NT2/D1 (cell line): ENCODE measurements at regions not wholly inside any gene's neighbourhood (a gene's known extent, or its start where the extent isn't known, plus 50 kb on each side); places are given as distances from the start of the nearest gene placed in this dataset.

Experiments used
- DNase-seq: peaks from one replicate; pipeline ENCODE4 v3.0.0-alpha.2; 2011; ENCODE audit warnings: low read depth, low spot score
- H3K27me3 ChIP-seq: 2 replicates; pipeline ENCODE4 v1.6.0; 2011; ENCODE audit warnings: mild to moderate bottlenecking; ENCODE audit not compliant: insufficient read length, insufficient read depth
- H3K36me3 ChIP-seq: 2 replicates; pipeline ENCODE4 v1.6.1; 2011; ENCODE audit warnings: mild to moderate bottlenecking, low read length, mixed read lengths; ENCODE audit not compliant: insufficient read depth, insufficient read length
- H3K4me1 ChIP-seq: 2 replicates; pipeline ENCODE4 v1.5.1; 2011; ENCODE audit not compliant: insufficient read depth, insufficient read length
- H3K4me3 ChIP-seq: 2 replicates; pipeline ENCODE4 v1.5.1; 2011; ENCODE audit warnings: low read depth; ENCODE audit not compliant: insufficient read length
- H3K9ac ChIP-seq: 2 replicates; pipeline ENCODE4 v1.6.0; 2011; ENCODE audit warnings: low read depth; ENCODE audit not compliant: insufficient read length
- H3K9me3 ChIP-seq: 2 replicates; pipeline ENCODE4 v1.5.1; 2011; ENCODE audit warnings: mild to moderate bottlenecking, low read length; ENCODE audit not compliant: insufficient read depth
- SUZ12 ChIP-seq: IDR thresholded peaks from 2 replicates; pipeline ENCODE4 v1.6.1; 2011; ENCODE audit not compliant: insufficient read length, insufficient read depth; ENCODE audit errors: extremely low read depth
- YY1 ChIP-seq: IDR thresholded peaks from 2 replicates; pipeline ENCODE4 v1.6.1; 2011; ENCODE audit not compliant: insufficient read length, insufficient read depth
- ZNF274 ChIP-seq: IDR thresholded peaks from 2 replicates; pipeline ENCODE4 v1.6.1; 2011; ENCODE audit warnings: mild to moderate bottlenecking, low read depth, low read length

- H3K4me1 ChIP-seq, result no peaks in the 10 kb centered on the region
- H3K36me3 ChIP-seq, result no peaks in the 10 kb centered on the region
- no peaks in the 10 kb centered on the region for H3K9me3 ChIP-seq
- TF ChIP-seq SUZ12, result no peak
- TF ChIP-seq ZNF274, result no peak
- no peak for TF ChIP-seq YY1
- no peak overlapping the region for H3K4me3 ChIP-seq
- H3K9ac ChIP-seq, result no peak overlapping the region
- no peaks in the 10 kb centered on the region for H3K27me3 ChIP-seq
- no peak for DNase-seq
These were observed 59.2 kb downstream of the EMX2 start for GRCh38 chr10:117601716-117602115.

GRCh38 chr10:117603081-117603480, 60.5 kb downstream of the EMX2 start:
- Histone ChIP-seq H3K9me3 (no peaks in the 10 kb centered on the region), H3K36me3 (no peaks in the 10 kb centered on the region), H3K27me3 (no peaks in the 10 kb centered on the region), H3K4me3 (no peak overlapping the region), H3K9ac (no peak overlapping the region), H3K4me1 (no peaks in the 10 kb centered on the region)
- no peak for DNase-seq
- no peak for TF ChIP-seq SUZ12
- no peak for TF ChIP-seq YY1
- TF ChIP-seq ZNF274, result no peak

- H3K36me3 ChIP-seq, result no peaks in the 10 kb centered on the region
- DNase-seq, result no peak
- no peak overlapping the region for H3K4me3 ChIP-seq
- TF ChIP-seq YY1, result no peak
- no peak for TF ChIP-seq SUZ12
- no peak for TF ChIP-seq ZNF274
- H3K9ac ChIP-seq, result no peak overlapping the region
- no peaks in the 10 kb centered on the region for H3K9me3 ChIP-seq
- H3K4me1 ChIP-seq, result no peaks in the 10 kb centered on the region
- no peaks in the 10 kb centered on the region for H3K27me3 ChIP-seq
These were observed 61.2 kb downstream of the EMX2 start for GRCh38 chr10:117603726-117604125.

- no peaks in the 10 kb centered on the region for H3K27me3 ChIP-seq
- H3K9ac ChIP-seq, result no peak overlapping the region
- TF ChIP-seq ZNF274 (no peak), YY1 (no peak), SUZ12 (no peak)
- DNase-seq, result no peak
- H3K4me3 ChIP-seq, result no peak overlapping the region
- peaks cover 6% of the 10 kb centered on the region for H3K4me1 ChIP-seq
- H3K36me3 ChIP-seq, result no peaks in the 10 kb centered on the region
- no peaks in the 10 kb centered on the region for H3K9me3 ChIP-seq
These were observed 66.7 kb downstream of the EMX2 start for GRCh38 chr10:117609095-117609795.

GRCh38 chr10:117609796-117610170, 67.2 kb downstream of the EMX2 start:
- H3K36me3 ChIP-seq, result no peaks in the 10 kb centered on the region
- no peak for DNase-seq
- no peak overlapping the region for H3K4me3 ChIP-seq
- no peak overlapping the region for H3K9ac ChIP-seq
- H3K27me3 ChIP-seq, result no peaks in the 10 kb centered on the region
- no peaks in the 10 kb centered on the region for H3K9me3 ChIP-seq
- no peak for TF ChIP-seq SUZ12
- no peak for TF ChIP-seq ZNF274
- TF ChIP-seq YY1, result no peak
- peaks cover 6% of the 10 kb centered on the region for H3K4me1 ChIP-seq

GRCh38 chr10:117610321-117610720, 67.8 kb downstream of the EMX2 start:
- no peaks in the 10 kb centered on the region for H3K27me3 ChIP-seq
- peaks cover 6% of the 10 kb centered on the region for H3K4me1 ChIP-seq
- no peak overlapping the region for H3K9ac ChIP-seq
- no peaks in the 10 kb centered on the region for H3K9me3 ChIP-seq
- DNase-seq, result peak; percentile 27
- no peaks in the 10 kb centered on the region for H3K36me3 ChIP-seq
- no peak for TF ChIP-seq YY1
- no peak for TF ChIP-seq SUZ12
- no peak for TF ChIP-seq ZNF274
- H3K4me3 ChIP-seq, result no peak overlapping the region

GRCh38 chr10:117612113-117612512, 69.6 kb downstream of the EMX2 start:
- no peak for DNase-seq

More at GRCh38 chr10:117612113-117612512, 69.6 kb downstream of the EMX2 start:
- no peaks in the 10 kb centered on the region for H3K27me3 ChIP-seq
- no peak overlapping the region for H3K9ac ChIP-seq
- no peaks in the 10 kb centered on the region for H3K36me3 ChIP-seq
- no peak overlapping the region for H3K4me3 ChIP-seq
- TF ChIP-seq YY1 (no peak), ZNF274 (no peak), SUZ12 (no peak)
- H3K4me1 ChIP-seq, result peaks cover 6% of the 10 kb centered on the region
- H3K9me3 ChIP-seq, result no peaks in the 10 kb centered on the region
